Activated naive CD4-positive, alpha-beta T cell treated with Interleukin-2 at 50 U/mL for 16 hours (primary cell): ENCODE measurements at regions not wholly inside any gene's neighbourhood (a gene's known extent, or its start where the extent isn't known, plus 50 kb on each side); places are given as distances from the start of the nearest gene placed in this dataset.
"Not testable (repeated sequence)": the region's sequence is repeated elsewhere in the genome, so short reads cannot be mapped to it uniquely, and the experiment has no call there.

Experiments used
- DNase-seq: peaks from one replicate; pipeline ENCODE4 v3.0.0-alpha.2; 2020

DNA sequence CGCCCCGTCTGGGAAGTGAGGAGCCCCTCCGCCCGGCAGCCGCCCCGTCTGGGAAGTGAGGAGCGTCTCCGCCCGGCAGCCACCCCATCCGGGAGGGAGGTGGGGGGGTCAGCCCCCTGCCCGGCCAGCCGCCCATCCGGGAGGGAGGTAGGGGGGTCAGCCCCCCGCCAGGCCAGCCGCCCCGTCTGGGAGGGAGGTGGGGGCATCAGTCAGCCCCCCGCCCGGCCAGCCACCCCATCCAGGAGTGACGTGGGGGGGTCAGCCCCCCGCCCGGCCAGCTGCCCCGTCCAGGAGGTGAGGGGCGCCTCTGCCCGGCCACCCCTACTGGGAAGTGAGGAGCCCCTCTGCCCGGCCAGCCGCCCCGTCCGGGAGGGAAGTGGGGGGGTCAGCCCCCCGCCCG is 297.5 kb upstream of the DYNLRB2 start:
- DNase-seq = not testable (repeated sequence)

DNA sequence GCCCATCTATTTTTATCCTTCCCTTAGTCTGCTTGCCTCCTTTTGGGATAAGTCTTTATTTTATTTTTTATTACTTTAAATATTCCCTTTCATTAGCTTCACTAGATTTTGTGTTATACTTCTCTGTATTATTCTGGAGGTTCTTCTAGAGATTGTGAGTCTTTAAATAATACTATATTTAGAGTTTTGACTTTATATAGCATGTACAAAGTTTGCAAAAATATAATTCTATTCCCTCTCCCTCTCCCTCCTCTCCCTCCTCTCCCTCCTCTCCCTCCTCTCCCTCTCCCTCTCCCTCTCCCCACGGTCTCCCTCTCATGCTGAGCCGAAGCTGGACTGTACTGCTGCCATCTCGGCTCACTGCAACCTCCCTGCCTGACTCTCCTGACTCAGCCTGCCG is 298.5 kb upstream of the DYNLRB2 start:
- not testable (repeated sequence) for DNase-seq

DNA sequence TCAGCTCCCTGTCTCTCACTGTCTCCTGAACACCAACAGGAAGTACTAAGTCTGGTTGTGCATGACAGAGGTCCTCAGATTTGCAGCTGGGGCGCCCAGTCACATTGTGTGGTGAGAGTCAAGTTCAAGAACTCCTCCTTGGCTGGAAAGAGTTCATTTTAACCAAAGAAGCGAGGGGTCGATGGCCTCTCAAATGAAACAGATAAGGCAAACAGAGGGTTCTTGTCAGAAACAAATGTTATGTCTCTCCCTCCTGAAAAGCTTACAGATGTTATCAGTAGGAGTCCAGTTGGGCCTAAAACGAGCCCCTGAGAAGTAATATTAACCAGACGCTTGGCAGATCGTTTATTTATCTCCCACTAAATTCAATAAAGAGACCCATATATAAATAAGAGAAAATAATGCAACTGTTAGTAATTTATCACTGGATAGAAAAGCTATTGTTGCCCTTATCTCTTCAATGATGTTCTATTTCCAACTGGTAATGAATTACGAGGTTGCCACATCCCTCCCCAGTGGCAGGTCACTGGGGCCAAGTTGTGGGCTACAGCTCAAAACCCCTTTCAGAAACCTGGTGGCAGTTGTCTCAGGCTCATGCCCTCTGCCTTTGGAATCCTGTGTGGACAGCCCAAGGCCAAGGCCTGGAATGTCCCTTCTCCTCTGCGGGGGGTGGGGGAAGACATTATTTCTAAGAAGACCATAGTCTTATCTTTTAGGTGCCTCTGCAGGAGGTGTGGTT is 307.5 kb upstream of the DYNLRB2 start:
- no peak for DNase-seq

DNA sequence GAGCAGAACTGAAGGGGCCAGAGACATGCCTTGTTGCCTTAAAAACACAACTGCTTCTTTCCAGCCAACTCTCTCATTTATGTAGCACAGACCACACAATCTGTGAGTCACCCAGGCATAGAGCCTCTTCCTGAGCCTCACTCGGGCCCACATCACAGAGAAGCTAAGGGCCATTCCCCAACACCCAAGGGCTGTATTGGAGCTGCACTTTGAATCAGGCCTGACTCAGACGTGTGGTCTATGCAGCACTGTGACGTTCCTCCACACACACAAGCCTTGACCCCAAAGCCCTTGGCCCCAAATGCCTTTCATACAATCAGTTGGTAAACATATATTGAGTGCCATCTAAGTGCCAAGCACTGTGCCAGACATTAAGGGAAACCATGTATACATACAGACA is 308.9 kb upstream of the DYNLRB2 start:
- DNase-seq = no peak

DNA sequence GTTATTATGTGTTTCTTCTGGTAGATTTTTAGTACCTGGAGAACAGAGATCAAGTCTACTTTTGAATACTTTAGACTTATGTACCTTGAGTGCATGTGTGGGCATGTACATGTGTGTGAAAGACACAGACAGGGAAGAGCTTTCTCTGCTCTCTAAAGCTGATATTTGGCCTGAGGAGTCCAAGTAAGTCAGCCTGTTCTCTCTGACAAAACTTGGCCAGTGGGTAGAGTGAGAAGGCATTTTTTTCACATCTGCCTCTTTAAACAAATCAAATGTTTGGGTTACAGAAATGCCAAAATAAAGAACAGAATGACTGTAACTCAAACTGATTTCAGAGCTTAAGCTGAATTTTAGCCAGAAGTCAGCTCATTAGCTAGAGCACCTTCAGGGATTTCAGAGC is 309.7 kb upstream of the DYNLRB2 start:
- no peak for DNase-seq

DNA sequence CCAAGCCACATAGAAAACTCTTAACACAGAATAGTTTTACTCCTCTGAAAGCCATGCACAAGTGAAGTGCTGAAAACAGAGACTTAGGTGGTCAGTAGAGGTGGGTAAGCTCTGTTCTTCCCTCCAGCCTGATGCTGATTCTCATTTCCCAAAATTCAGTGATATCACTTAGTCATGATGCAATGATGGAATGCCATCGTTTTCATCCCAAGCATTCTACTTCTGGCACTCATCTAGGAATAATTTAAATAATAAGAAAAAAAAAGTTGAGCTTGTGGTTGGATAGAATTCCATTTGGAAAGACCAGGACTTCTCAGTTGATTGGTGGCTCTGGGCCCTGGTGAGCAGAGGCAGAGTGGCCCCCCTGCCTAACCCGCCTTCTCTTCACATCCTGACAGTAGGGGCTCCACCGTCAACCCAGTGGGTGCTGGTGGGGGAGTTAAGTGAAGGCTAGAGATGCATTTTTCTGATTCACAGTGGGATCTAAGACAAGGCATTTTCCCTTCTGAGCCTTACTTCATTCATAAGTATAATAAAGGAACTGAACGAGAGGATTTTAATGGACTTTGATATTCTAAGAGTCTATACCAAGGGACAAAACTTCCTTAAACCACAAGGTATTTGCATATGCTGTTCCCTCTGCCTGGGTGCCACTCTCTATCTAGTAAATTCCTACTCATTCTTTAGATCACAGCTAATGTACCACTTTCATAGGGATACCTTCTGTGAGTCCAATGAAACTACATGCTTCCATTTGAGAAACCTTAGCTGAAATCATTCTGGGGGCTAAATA is 310.3 kb upstream of the DYNLRB2 start:
- no peak for DNase-seq

DNA sequence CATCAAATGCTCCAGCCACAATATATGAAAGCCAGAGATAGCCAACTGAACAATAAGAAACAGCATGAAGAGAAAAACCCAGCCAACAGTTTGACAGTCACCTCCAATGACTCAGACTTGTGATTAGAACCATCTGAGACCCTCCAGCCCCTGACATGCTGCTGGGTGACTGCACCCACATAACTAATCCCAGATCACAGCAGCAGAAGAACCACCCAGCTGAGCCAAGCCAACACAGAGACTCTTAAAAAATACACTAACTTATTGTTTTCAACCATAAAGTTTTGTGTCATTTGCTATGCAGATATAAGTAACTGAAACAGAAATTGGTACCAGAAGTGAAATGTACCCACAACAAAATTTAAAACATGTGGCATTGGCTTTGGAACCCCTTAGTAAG is 314.3 kb upstream of the DYNLRB2 start:
- no peak for DNase-seq

DNA sequence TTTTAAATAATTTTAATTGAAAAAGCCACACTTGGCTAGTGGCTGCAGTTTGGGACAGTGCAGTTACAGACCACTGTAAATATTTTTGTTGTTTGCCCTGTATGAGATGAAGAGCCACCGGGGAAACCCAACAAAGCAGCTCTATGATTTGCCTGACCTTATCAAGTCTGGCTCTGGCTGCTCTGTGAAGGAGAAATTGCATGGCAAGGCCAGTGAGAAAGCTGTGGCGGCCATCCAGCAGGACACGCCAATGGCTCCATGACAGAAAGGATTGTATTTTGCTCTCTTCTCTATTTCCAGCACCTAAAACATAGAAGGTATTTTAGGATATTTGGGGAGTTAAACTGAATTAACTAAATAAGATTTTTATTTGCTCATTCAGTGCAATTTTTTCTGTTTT is 330.0 kb upstream of the DYNLRB2 start:
- DNase-seq = no peak

DNA sequence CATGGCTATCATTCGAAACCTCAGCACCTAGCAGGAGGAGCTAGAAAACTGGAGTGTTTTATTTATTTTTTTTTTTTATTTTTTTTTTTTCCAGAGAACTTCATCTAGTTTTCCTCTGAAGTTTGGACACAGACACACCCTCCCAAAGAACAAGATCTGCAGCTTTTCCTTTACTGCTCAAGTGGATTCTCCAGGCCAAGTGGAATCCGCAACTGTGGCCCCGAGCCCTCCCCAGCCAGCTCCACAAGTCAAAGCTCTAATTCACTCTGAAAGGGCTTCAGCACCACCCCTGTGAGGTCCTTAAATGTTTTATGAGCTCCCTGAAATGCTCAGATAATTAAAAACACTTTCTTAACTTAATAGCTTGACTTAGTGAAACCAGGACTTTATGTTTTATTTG is 332.1 kb upstream of the DYNLRB2 start:
- no peak for DNase-seq

DNA sequence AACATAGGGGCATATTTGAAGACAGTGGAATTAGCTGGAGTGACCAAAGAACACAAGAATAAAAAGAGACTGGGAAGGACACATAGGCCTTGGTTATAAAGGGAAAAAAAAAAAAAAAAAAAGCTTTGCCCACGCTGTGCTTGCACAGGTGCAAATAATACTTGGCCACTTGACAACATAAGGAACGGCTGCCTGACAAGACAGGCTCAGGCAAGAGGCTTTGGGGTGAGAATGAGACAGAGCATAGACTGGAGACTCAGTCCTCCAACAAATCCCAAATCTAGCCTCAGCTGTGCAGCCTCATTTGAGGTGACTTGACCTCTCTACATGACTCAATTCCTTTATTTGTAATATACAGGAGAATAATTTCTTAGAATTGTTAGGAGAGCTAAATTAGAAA is 332.8 kb upstream of the DYNLRB2 start:
- no peak for DNase-seq

DNA sequence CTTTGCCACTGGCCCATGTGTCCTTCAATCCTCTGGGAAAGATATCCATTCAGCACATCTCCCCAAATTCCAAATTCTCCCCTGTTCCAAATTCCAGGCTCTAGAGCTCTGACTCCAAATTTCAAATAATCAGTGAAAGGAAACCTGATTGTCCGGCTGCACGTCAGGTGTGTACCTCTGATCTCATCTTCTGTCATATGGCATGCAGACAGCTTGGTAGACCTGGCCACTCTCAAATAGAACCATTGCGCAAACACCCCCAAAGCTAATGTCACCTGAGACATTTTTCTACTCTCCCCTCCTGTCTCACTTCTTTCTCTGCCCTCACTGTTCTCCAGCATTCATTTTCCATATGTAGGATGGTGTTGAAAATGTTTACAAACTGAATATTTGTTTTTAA is 337.0 kb upstream of the DYNLRB2 start:
- no peak for DNase-seq

DNA sequence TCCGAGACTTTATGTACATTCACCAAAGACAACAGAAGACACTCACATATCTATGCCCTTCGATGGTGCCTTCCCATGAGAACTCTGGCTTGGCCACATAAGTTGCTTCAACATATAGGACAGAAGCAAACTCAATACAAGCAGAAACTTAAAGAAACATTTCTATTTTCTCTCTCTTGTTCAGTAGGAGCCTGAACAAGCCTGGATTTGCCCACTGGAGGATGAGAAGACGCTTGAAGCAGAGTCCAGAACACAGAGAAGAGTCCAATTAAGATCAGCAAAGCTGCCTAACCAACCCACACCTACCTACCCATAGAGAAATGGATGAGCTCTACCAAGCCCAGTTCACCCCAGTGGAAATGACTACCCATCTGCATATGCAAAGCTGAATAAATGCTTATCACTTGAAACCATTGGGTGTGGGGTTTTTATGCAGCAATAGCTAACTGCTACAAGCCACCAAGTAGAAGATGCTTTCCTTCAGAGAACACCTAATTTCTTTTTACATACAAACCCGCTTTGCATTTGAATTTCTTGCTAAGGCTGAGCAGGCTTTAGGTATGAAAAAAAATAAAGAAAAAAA is 337.9 kb upstream of the DYNLRB2 start:
- no peak for DNase-seq

DNA sequence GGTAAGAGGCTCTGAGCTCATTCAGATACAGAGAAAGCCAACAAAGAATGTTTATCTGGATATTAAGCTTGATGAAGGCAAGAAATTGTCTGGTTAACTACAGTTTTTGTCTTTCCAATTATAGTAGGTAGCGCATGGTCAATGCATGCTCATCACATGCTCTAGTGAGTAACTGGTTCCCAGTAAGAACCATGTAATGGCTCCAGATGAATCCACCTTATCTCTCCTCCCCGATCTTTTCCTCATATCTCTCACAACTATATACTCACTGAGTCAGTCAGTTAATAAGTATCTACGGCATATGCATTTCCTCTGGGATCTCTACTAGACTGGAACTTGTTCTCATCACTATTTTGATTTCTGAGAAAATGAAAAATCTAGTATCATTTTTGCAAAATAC is 340.7 kb upstream of the DYNLRB2 start:
- DNase-seq = no peak

DNA sequence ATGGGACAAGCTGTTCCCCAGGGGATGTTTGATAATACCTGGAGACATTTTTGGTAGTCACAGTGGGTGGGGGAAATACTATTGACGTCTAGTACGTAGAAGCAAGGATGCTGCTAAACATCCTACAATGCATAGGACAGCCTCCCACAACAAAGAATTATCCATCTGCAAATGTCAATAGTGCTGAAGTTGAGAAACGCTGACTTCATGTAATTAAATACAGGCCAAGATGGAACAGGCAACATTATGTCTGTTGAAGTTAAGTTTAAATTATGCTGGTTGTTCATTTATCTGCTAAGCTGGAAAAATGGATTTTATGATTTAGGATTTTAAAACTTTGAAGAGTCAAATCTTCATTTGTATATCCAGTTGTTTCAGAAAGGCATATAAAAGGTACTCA is 341.2 kb upstream of the DYNLRB2 start:
- no peak for DNase-seq

DNA sequence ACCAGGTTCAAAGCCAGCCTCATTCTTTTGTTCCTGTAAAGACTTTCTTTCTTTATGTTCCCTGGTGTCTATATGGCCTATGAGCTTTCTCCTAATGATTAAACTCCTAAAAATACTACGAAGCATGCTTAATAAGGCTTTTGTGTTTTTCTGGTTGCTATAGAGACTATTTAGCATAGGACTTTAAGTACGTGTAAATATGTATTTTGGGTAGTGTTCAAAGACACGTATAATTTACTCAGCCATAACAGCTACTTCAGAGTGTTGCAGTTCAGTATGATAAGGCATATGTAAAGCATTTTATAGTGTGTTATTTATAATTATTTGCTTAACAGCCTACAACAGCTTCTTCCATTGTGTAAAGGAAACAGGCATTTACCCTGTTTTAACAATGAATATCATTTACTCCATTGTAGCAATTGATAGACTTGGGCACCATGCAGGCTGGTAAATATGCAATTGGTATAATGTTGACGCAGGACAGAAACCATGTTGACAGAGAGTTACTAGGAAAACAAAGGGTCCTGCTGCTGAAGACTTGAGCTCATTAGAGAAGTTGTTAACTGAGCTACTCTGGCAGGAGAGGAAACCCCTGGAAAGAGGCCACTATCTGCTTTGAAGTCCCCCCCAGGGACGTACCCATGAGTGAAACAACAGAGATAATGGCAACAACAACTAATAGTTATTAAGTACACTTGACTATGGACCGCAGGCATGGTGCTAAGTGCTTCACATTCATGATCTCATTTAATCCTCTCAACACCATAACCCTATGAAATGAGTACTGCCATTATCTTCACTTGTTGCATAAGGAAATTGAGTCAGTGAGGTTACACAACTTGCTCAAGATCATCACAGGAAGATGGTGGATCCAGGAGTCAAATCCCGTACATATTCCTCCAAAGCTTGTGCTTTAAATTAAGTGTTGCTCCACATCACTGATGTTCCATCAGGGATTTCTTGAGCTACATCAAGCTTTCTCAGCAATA is 342.2 kb upstream of the DYNLRB2 start:
- DNase-seq = no peak

DNA sequence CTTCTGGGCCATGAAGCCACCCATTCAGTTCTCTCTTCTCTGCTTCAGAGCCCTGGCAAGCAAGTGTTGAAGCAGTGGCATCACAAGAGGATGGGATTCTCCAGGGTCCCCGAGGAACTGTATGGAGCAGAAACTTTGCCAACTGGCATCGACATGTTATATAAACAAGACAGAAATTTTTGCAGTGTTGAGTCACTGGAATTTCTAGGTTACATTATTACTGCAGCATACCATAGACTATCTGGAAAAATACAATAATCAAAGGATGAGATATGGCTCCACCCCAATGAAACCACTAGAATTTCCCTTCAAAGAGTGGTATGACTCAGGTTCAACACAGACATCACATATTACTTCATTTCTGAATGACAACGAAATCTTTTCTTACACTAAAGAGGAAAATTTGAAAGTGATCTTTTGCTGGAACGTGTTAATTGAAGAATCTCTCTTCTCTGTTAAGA is 343.0 kb upstream of the DYNLRB2 start:
- DNase-seq = no peak

DNA sequence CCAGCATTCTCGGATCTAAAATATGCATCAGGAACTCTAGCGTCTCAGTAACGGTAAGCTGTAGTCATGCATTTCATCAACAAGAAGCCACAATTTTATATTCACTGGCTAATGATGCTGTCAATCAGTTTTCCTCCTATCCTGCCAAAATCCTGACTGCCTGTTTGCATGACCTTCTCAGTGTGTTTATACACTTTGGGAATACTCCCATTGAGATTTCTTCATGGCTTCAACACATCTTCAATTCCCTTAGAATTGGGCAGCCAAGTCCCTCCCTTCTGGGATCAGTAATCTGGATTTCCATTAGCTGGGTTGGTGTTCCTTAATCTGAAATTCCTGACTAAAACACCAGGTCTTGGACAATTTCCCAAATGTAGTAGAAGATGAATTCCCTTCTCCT is 348.9 kb upstream of the DYNLRB2 start:
- no peak for DNase-seq

DNA sequence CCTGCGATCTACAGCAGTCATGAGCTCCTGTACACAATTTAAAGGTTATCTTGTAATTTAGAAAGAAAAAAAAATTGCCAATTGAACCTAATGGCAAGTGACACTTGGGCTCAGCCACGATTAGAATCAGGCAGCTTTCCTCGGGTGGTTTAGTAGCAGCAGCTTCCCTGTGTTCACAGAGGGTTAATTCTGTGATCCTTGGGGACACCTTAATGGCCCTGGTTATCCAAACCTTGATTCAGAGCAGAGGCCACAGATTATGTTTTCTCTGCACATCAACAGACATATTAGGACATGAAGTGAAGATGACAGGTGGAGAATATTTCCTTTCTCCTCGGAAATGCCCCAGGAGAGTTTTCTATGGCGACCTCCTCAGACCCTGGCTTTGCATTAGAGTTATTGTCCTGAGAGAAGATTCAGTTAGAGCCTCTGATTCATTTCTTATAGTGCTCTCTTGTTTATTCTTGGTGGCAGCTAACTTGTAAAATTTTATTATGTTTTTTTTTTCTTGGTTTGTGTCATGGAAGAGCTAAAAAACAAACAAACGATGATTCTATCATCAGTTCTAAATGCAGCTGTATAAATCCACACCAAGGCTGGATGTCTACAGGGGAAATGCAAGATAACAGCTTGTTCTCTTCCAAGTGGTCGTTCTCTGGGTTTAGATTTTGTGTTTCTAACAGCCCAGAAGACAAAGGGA is 351.2 kb upstream of the DYNLRB2 start:
- DNase-seq = no peak

DNA sequence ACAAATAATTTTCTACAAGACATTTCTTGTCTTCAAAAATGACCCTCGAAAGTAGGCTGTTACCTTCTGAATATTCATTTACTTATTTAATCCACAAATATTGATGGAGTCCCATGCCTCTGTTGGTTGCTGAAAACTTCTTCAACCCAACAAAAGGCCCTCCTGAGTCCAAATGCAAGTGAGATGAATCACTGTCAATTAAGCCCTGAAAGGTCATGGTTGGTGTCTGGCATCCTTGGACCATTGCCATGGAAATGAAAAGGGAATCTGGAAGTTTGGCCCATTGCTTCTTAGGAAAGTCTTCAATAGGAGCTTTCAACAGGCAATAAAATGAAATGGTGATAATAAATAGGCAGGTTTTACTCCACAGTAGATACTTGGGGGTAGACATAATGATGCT is 364.7 kb upstream of the DYNLRB2 start:
- no peak for DNase-seq

DNA sequence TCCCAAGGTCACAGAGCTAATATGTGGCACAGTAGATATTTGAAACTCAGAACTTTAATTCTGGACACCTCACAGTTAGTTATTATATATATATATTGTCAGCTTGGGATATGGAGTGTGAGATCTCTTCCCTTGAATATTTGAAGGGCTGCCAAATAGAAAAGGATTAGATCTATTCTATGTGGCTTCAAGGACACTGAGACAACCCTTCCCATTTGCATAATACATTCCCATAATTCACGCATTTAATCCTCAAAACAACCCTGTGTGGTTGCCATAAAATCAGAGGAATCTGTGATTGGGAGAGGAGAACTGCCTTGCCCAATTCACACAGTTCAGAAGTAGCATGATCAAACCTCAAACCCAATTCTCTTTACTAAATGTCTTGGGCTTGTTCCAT is 365.8 kb upstream of the DYNLRB2 start:
- no peak for DNase-seq

DNA sequence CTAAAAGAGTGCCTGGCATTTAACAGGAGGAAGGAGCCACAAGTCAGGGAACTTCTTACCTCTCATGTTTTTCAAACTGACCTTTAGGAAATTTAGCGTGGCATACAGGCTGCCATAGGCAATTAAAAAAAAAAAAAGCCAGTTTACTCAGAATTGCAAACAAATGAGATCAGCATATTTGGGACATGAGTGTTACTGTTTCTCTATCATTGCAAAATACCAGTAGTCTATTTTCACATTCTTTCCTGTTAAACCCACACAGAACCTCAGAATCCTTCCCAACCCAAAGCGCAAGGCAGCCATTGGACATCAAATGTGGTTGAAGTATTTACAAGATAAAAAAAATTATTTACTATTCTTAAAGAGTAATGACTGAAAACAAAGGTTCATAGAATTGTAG is 366.4 kb upstream of the DYNLRB2 start:
- DNase-seq = no peak

DNA sequence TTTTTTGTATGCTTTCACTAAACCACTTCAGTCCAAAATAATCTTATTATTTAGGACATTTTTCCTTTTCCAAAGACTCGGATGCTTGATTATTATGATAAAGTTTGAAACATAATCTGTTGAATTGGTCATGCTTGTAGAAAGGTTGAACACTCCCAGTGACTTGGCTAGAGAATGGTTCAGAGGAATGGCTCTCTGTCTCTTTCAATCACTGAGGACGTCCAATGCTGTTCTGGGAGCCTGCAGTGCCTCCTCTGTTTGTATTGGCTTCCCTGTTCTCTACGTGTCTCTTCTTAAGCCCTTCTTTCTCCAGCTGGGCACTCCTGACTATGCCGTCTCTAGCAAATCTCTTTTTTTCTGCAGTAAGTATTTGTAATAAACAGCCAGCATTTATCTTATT is 369.0 kb upstream of the DYNLRB2 start:
- no peak for DNase-seq
